MM.1S (cell line): ENCODE measurements at regions not wholly inside any gene's neighbourhood (a gene's known extent, or its start where the extent isn't known, plus 50 kb on each side); places are given as distances from the start of the nearest gene placed in this dataset.

ENCODE experiments used
- DNase-seq: peaks from one replicate; pipeline ENCODE4 v3.0.0-alpha.2; 2015
- H2AFZ ChIP-seq: fragments of 300-600 bp; sonication (generic); 2 replicates; pipeline ENCODE4 v1.6.0; 2016; ENCODE audit warnings: antibody characterized with exemption, low read length
- H3F3A ChIP-seq: fragments of 300-600 bp; sonication (generic); 2 replicates; pipeline ENCODE4 v1.6.1; 2016; ENCODE audit warnings: mild to moderate bottlenecking, antibody characterized with exemption, low read length, moderate library complexity, mixed read lengths; ENCODE audit not compliant: insufficient read depth
- H3K27ac ChIP-seq: fragments of 300-600 bp; sonication (generic); 2 replicates; pipeline ENCODE4 v1.5.1; 2016; ENCODE audit warnings: mild to moderate bottlenecking, low read length
- H3K27me3 ChIP-seq: fragments of 300-600 bp; sonication (generic); replicated peaks from 2 replicates; pipeline ENCODE4 v1.6.0; 2016; ENCODE audit warnings: low read length; ENCODE audit not compliant: insufficient read depth
- H3K36me3 ChIP-seq: fragments of 300-600 bp; sonication (generic); replicated peaks from 2 replicates; pipeline ENCODE4 v1.6.1; 2016; ENCODE audit warnings: mild to moderate bottlenecking, low read length, mixed read lengths; ENCODE audit not compliant: insufficient read depth
- H3K4me1 ChIP-seq: fragments of 300-600 bp; sonication (generic); 2 replicates; pipeline ENCODE4 v1.6.1; 2016; ENCODE audit warnings: low read length, mixed read lengths
- H3K4me2 ChIP-seq: fragments of 300-600 bp; sonication (generic); 2 replicates; pipeline ENCODE4 v1.6.0; 2016; ENCODE audit warnings: low read depth, low read length
- H3K4me3 ChIP-seq: fragments of 300-600 bp; sonication (generic); 2 replicates; pipeline ENCODE4 v1.5.1; 2016; ENCODE audit warnings: low read length, mixed read lengths
- H3K79me2 ChIP-seq: fragments of 300-600 bp; sonication (generic); 2 replicates; pipeline ENCODE4 v1.6.1; 2016; ENCODE audit warnings: mixed run types, low read length, mixed read lengths
- H3K9ac ChIP-seq: fragments of 300-600 bp; sonication (generic); 2 replicates; pipeline ENCODE4 v1.6.1; 2016; ENCODE audit warnings: low read length, mixed read lengths
- H3K9me2 ChIP-seq: fragments of 300-600 bp; sonication (generic); replicated peaks from 2 replicates; pipeline ENCODE4 v1.6.1; 2016; ENCODE audit warnings: mild to moderate bottlenecking, low read length, mixed read lengths; ENCODE audit not compliant: insufficient read depth
- H3K9me3 ChIP-seq: fragments of 300-600 bp; sonication (generic); replicated peaks from 2 replicates; pipeline ENCODE4 v1.6.1; 2016; ENCODE audit warnings: mild to moderate bottlenecking, low read length, mixed read lengths; ENCODE audit not compliant: insufficient read depth
- H4K20me1 ChIP-seq: fragments of 300-600 bp; sonication (generic); 2 replicates; pipeline ENCODE4 v1.6.1; 2016; ENCODE audit warnings: mild to moderate bottlenecking, low read length, moderate library complexity, mixed read lengths; ENCODE audit not compliant: insufficient read depth
- EZH2 ChIP-seq: fragments of 300-600 bp; sonication (generic); optimal IDR thresholded peaks from 2 replicates; pipeline ENCODE3; 2017; ENCODE audit warnings: low read depth, mild to moderate bottlenecking, antibody characterized with exemption, low read length, mixed read lengths
- EZH2phosphoT487 ChIP-seq: fragments of 300-600 bp; sonication (generic); IDR thresholded peaks from 2 replicates; pipeline ENCODE4 v1.6.1; 2018; ENCODE audit warnings: antibody characterized with exemption, low read length
- TF ChIP-seq, protein P1 (sequence below): fragments of 300-600 bp; sonication (generic); IDR thresholded peaks from 2 replicates; pipeline ENCODE4 v1.5.1; 2016; ENCODE audit warnings: antibody characterized with exemption, low read length, mixed read lengths

GRCh38 chr2:145649061-145649460 lies 1129.1 kb upstream of the ZEB2 start:
- Histone ChIP-seq H4K20me1 (no peaks in the 10 kb centered on the region), H3K9me2 (no peaks in the 10 kb centered on the region), H2AFZ (no peak overlapping the region), H3K9me3 (no peaks in the 10 kb centered on the region), H3K4me1 (peaks cover 4% of the 10 kb centered on the region), H3F3A (no peaks in the 10 kb centered on the region), H3K79me2 (no peaks in the 10 kb centered on the region), H3K27me3 (no peaks in the 10 kb centered on the region), H3K4me3 (no peak overlapping the region), H3K27ac (no peak overlapping the region), H3K36me3 (no peaks in the 10 kb centered on the region), H3K9ac (no peak overlapping the region), H3K4me2 (no peak overlapping the region)
- TF ChIP-seq EZH2 (no peak), EZH2phosphoT487 (no peak)
- TF ChIP-seq, protein P1, sequence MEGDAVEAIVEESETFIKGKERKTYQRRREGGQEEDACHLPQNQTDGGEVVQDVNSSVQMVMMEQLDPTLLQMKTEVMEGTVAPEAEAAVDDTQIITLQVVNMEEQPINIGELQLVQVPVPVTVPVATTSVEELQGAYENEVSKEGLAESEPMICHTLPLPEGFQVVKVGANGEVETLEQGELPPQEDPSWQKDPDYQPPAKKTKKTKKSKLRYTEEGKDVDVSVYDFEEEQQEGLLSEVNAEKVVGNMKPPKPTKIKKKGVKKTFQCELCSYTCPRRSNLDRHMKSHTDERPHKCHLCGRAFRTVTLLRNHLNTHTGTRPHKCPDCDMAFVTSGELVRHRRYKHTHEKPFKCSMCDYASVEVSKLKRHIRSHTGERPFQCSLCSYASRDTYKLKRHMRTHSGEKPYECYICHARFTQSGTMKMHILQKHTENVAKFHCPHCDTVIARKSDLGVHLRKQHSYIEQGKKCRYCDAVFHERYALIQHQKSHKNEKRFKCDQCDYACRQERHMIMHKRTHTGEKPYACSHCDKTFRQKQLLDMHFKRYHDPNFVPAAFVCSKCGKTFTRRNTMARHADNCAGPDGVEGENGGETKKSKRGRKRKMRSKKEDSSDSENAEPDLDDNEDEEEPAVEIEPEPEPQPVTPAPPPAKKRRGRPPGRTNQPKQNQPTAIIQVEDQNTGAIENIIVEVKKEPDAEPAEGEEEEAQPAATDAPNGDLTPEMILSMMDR, result no peak
- DNase-seq, result no peak

GRCh38 chr2:145644820-145645302 lies 1124.9 kb upstream of the ZEB2 start:
- Histone ChIP-seq H3K9ac (no peak overlapping the region), H3K4me2 (peak overlapping the region; percentile 19; the same call in 1 of the 2 replicates), H3K79me2 (no peaks in the 10 kb centered on the region), H3K4me3 (no peak overlapping the region), H3K27me3 (no peaks in the 10 kb centered on the region), H2AFZ (0 out of 2 replicates have a peak overlapping the region, but pooled peaks have one; percentile 9), H3K27ac (no peak overlapping the region), H3K9me2 (no peaks in the 10 kb centered on the region), H3K4me1 (peaks cover 4% of the 10 kb centered on the region), H3F3A (no peaks in the 10 kb centered on the region), H4K20me1 (no peaks in the 10 kb centered on the region), H3K9me3 (no peaks in the 10 kb centered on the region), H3K36me3 (no peaks in the 10 kb centered on the region)
- peak; percentile 43 for DNase-seq
- TF ChIP-seq EZH2phosphoT487, result no peak

DNA sequence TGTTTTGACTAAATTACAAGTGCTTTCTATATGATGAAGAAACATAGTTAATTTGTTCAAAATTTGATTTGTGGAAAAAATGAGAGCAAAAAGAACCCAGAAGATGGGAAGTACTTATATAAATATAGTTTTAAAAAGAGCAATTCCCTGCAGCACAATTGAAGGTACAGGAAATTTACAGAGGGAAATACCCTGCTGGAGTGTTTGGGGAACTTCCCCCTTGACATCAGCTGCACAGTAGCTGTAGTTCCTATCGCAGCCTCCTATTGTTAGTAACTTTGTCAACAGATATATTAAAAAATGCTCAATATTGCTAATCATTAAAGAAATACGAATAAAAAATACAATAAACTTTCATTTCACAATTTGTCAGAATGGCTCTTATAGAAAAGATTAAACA lies 1118.8 kb upstream of the ZEB2 start:
- no peak overlapping the region for H3K4me2 ChIP-seq

More for the DNA sequence above, 1118.8 kb upstream of the ZEB2 start:
- no peak overlapping the region for H3K27ac ChIP-seq
- H3K79me2 ChIP-seq, result no peaks in the 10 kb centered on the region
- H3K9me3 ChIP-seq, result no peaks in the 10 kb centered on the region
- no peaks in the 10 kb centered on the region for H3K27me3 ChIP-seq
- no peak overlapping the region for H3K4me3 ChIP-seq
- no peaks in the 10 kb centered on the region for H3K4me1 ChIP-seq
- TF ChIP-seq EZH2 (no peak), EZH2phosphoT487 (no peak)
- TF ChIP-seq, protein P1, result no peak
- no peaks in the 10 kb centered on the region for H3K36me3 ChIP-seq
- no peaks in the 10 kb centered on the region for H3F3A ChIP-seq
- H3K9me2 ChIP-seq, result no peaks in the 10 kb centered on the region
- H3K9ac ChIP-seq, result no peak overlapping the region
- H2AFZ ChIP-seq, result no peak overlapping the region
- DNase-seq, result no peak
- H4K20me1 ChIP-seq, result no peaks in the 10 kb centered on the region
